Neural progenitor cell (in vitro differentiated cells): ENCODE measurements at regions not wholly inside any gene's neighbourhood (a gene's known extent, or its start where the extent isn't known, plus 50 kb on each side); places are given as distances from the start of the nearest gene placed in this dataset.

ENCODE experiments used
- DNase-seq: peaks from one replicate; pipeline ENCODE4 v3.0.0-alpha.2; 2016; ENCODE audit warnings: low spot score
- H2AFZ ChIP-seq: fragments of 200-600 bp; sonication (generic); replicated peaks from 2 replicates; pipeline ENCODE4 v1.6.1; 2016; ENCODE audit warnings: antibody characterized with exemption
- H3F3A ChIP-seq: fragments of 200-600 bp; sonication (generic); 2 replicates; pipeline ENCODE4 v1.6.1; 2016; ENCODE audit warnings: antibody characterized with exemption, low read depth
- H3K27ac ChIP-seq: fragments of 200-600 bp; sonication (generic); 2 replicates; pipeline ENCODE4 v1.5.1; 2016; ENCODE audit warnings: mild to moderate bottlenecking
- H3K27me3 ChIP-seq: fragments of 200-600 bp; sonication (generic); 2 replicates; pipeline ENCODE4 v1.6.1; 2016; ENCODE audit warnings: mild to moderate bottlenecking, moderate library complexity
- H3K36me3 ChIP-seq: fragments of 200-600 bp; sonication (generic); 2 replicates; pipeline ENCODE4 v1.5.1; 2016
- H3K4me1 ChIP-seq: fragments of 200-600 bp; sonication (generic); 2 replicates; pipeline ENCODE4 v1.6.1; 2016; ENCODE audit warnings: mixed run types
- H3K4me2 ChIP-seq: fragments of 200-600 bp; sonication (generic); 2 replicates; pipeline ENCODE4 v1.6.1; 2016
- H3K4me3 ChIP-seq: fragments of 200-600 bp; sonication (generic); 2 replicates; pipeline ENCODE4 v1.5.1; 2016
- H3K79me2 ChIP-seq: fragments of 200-600 bp; sonication (generic); 2 replicates; pipeline ENCODE4 v1.6.1; 2016; ENCODE audit warnings: low read depth
- H3K9ac ChIP-seq: fragments of 200-600 bp; sonication (generic); 2 replicates; pipeline ENCODE4 v1.6.1; 2016
- H3K9me3 ChIP-seq: fragments of 200-600 bp; sonication (generic); 2 replicates; pipeline ENCODE4 v1.5.1; 2016; ENCODE audit warnings: low read depth
- H4K20me1 ChIP-seq: fragments of 200-600 bp; sonication (generic); 2 replicates; pipeline ENCODE4 v1.6.1; 2016; ENCODE audit warnings: low read depth
- H3K27ac Mint-ChIP-seq: 3 replicates; pipeline ENCODE4 v1.8.0; 2021; ENCODE audit warnings: mixed read lengths
- H3K27me3 Mint-ChIP-seq: 2 replicates; pipeline ENCODE4 v1.8.0; 2022; ENCODE audit warnings: low read depth, mild to moderate bottlenecking, inconsistent platforms, moderate library complexity, mixed read lengths; ENCODE audit not compliant: insufficient read depth
- H3K36me3 Mint-ChIP-seq: 3 replicates; pipeline ENCODE4 v1.8.0; 2021; ENCODE audit warnings: mixed read lengths
- H3K4me1 Mint-ChIP-seq: 3 replicates; pipeline ENCODE4 v1.8.0; 2021; ENCODE audit warnings: mixed read lengths
- H3K4me3 Mint-ChIP-seq: 3 replicates; pipeline ENCODE4 v1.8.0; 2021; ENCODE audit warnings: mild to moderate bottlenecking, moderate library complexity, mixed read lengths
- H3K9me3 Mint-ChIP-seq: 3 replicates; pipeline ENCODE4 v1.8.0; 2020; ENCODE audit warnings: mixed read lengths
- CTCF ChIP-seq: fragments of 200-600 bp; sonication (generic); IDR thresholded peaks from 2 replicates; pipeline ENCODE4 v1.5.1; 2017; ENCODE audit warnings: antibody characterized with exemption, mild to moderate bottlenecking
- EZH2 ChIP-seq: fragments of 200-600 bp; sonication (generic); IDR thresholded peaks from 2 replicates; pipeline ENCODE4 v1.6.1; 2017; ENCODE audit warnings: antibody characterized with exemption, mild to moderate bottlenecking, moderate library complexity
- EZH2phosphoT487 ChIP-seq: fragments of 200-600 bp; sonication (generic); IDR thresholded peaks from 2 replicates; pipeline ENCODE4 v1.6.1; 2017; ENCODE audit warnings: antibody characterized with exemption

GRCh38 chr9:100667448-100667847, 89.6 kb downstream of the CAVIN4 start:
- DNase-seq = no peak
- Histone ChIP-seq H3K79me2 (no peaks in the 10 kb centered on the region), H3K27ac (no peak overlapping the region), H3K9me3 (no peaks in the 10 kb centered on the region), H3K4me3 (no peak overlapping the region), H2AFZ (no peak overlapping the region), H3K27me3 (no peaks in the 10 kb centered on the region), H3K4me1 (peaks cover 19% of the 10 kb centered on the region), H3K36me3 (no peaks in the 10 kb centered on the region), H3F3A (no peaks in the 10 kb centered on the region), H4K20me1 (no peaks in the 10 kb centered on the region), H3K9ac (no peak overlapping the region), H3K4me2 (no peak overlapping the region)
- no peak overlapping the region for H3K27ac Mint-ChIP-seq
- no peaks in the 10 kb centered on the region for H3K27me3 Mint-ChIP-seq
- peaks cover 3% of the 10 kb centered on the region for H3K4me1 Mint-ChIP-seq
- no peak for TF ChIP-seq EZH2
- TF ChIP-seq EZH2phosphoT487 = no peak
- no peak for TF ChIP-seq CTCF
- no peak overlapping the region for H3K4me3 Mint-ChIP-seq
- no peaks in the 10 kb centered on the region for H3K36me3 Mint-ChIP-seq
- H3K9me3 Mint-ChIP-seq = peaks cover 11% of the 10 kb centered on the region

- no peak overlapping the region for H3K27ac Mint-ChIP-seq
- Histone ChIP-seq H3K36me3 (no peaks in the 10 kb centered on the region), H3K4me2 (no peak overlapping the region), H3K9ac (no peak overlapping the region), H3F3A (no peaks in the 10 kb centered on the region), H4K20me1 (no peaks in the 10 kb centered on the region), H3K27ac (no peak overlapping the region), H3K4me1 (peaks cover 19% of the 10 kb centered on the region), H3K9me3 (no peaks in the 10 kb centered on the region), H3K27me3 (no peaks in the 10 kb centered on the region), H3K4me3 (no peak overlapping the region), H2AFZ (no peak overlapping the region), H3K79me2 (no peaks in the 10 kb centered on the region)
- H3K36me3 Mint-ChIP-seq = no peaks in the 10 kb centered on the region
- no peak for DNase-seq
- H3K4me1 Mint-ChIP-seq = peaks cover 3% of the 10 kb centered on the region
- TF ChIP-seq CTCF (no peak), EZH2 (no peak), EZH2phosphoT487 (no peak)
- H3K4me3 Mint-ChIP-seq = no peak overlapping the region
- no peaks in the 10 kb centered on the region for H3K27me3 Mint-ChIP-seq
- peaks cover 11% of the 10 kb centered on the region for H3K9me3 Mint-ChIP-seq
Observed at GRCh38 chr9:100668024-100668423, 90.1 kb downstream of the CAVIN4 start.

GRCh38 chr9:100669968-100670367, 92.1 kb downstream of the CAVIN4 start:
- no peaks in the 10 kb centered on the region for H3K9me3 ChIP-seq
- H3K9me3 Mint-ChIP-seq = peaks cover 11% of the 10 kb centered on the region
- no peak overlapping the region for H3K9ac ChIP-seq
- H3K4me1 ChIP-seq = peaks cover 19% of the 10 kb centered on the region
- H3K27me3 ChIP-seq = no peaks in the 10 kb centered on the region
- no peak overlapping the region for H3K4me3 Mint-ChIP-seq
- no peak overlapping the region for H3K4me2 ChIP-seq
- TF ChIP-seq EZH2phosphoT487 (no peak), CTCF (no peak), EZH2 (no peak)
- H4K20me1 ChIP-seq = no peaks in the 10 kb centered on the region
- H3K36me3 Mint-ChIP-seq = no peaks in the 10 kb centered on the region
- H3K27ac Mint-ChIP-seq = no peak overlapping the region
- H3K27ac ChIP-seq = no peak overlapping the region
- H3K4me3 ChIP-seq = no peak overlapping the region
- no peak for DNase-seq
- peak overlapping the region; percentile 87 for H2AFZ ChIP-seq
- H3K4me1 Mint-ChIP-seq = peaks cover 3% of the 10 kb centered on the region
- no peaks in the 10 kb centered on the region for H3K79me2 ChIP-seq
- no peaks in the 10 kb centered on the region for H3K36me3 ChIP-seq
- H3K27me3 Mint-ChIP-seq = no peaks in the 10 kb centered on the region
- no peaks in the 10 kb centered on the region for H3F3A ChIP-seq
